ENCODE measurements at regions not wholly inside any gene's neighbourhood (a gene's known extent, or its start where the extent isn't known, plus 50 kb on each side); places are given as distances from the start of the nearest gene placed in this dataset.
"Not testable (repeated sequence)": the region's sequence is repeated elsewhere in the genome, so short reads cannot be mapped to it uniquely, and the experiment has no call there.

DNA sequence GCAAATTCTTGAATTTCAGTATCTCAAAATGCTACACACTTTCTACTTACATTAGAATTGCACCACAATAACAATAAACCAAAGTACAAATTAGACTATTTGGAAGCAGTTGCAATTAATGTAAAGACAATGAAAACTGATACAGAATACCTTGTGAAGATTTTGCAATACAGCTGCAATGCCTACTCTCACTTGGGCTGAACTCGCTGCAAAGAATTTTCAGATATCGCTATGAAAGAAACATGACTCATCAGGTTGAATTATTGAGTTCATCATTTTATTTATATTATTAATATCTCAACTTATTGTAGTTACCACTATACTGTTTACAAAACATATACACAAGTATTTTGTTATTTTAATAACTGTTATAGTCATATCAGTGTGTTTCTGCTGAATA, 108.0 kb upstream of the TMTC2 start:
- no CpG with 5 or more reads among the region's 2 CpGs for WGBS (ENCODE audit: insufficient coverage)
- Histone ChIP-seq H3K4me1 (ENCODE audit: control insufficient read depth, insufficient read depth, low read length) (no peaks in the 10 kb centered on the region), H3K27ac (ENCODE audit: low read depth, low read length) (no peak overlapping the region), H3K27me3 (ENCODE audit: control insufficient read depth, insufficient read depth, low read length) (no peaks in the 10 kb centered on the region), H3K36me3 (ENCODE audit: control insufficient read depth, insufficient read depth, low read length) (no peaks in the 10 kb centered on the region), H3K9me3 (ENCODE audit: control insufficient read depth, insufficient read depth, low read length) (no peaks in the 10 kb centered on the region), H3K4me3 (ENCODE audit: low read depth, low read length) (no peak overlapping the region)
- no peak for DNase-seq (ENCODE audit: low read depth in 4 of 6, low spot score in 6 of 6)

- Histone ChIP-seq H3K4me3 (ENCODE audit: low read depth, low read length) (no peak overlapping the region), H3K4me1 (ENCODE audit: control insufficient read depth, insufficient read depth, low read length) (no peaks in the 10 kb centered on the region), H3K36me3 (ENCODE audit: control insufficient read depth, insufficient read depth, low read length) (no peaks in the 10 kb centered on the region), H3K27me3 (ENCODE audit: control insufficient read depth, insufficient read depth, low read length) (no peaks in the 10 kb centered on the region), H3K27ac (ENCODE audit: low read depth, low read length) (no peak overlapping the region), H3K9me3 (ENCODE audit: control insufficient read depth, insufficient read depth, low read length) (no peaks in the 10 kb centered on the region)
- DNase-seq (ENCODE audit: low read depth in 4 of 6, low spot score in 6 of 6) = no peak
- no CpG with 5 or more reads among the region's 1 CpG for WGBS (ENCODE audit: insufficient coverage)
Observed at GRCh38 chr12:82583756-82584155, 103.0 kb upstream of the TMTC2 start.

DNA sequence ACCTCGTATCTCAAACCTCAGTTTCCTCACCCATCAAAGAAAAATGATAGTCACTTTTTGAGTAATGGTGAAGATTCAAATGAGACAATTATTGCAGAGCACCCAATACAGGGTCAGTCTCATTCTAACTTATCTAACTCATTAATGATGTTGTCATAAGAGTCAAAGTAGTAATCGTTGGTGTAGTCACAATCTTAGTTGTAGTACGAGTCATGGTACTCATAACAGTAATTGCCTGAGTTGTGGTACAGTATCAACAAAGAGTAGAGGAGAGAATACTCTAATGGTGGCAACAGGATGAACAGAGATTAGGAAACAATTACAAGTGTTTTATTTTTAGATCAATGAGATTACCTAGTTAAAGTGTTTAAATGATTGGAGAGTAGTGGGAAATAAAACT, 93.6 kb upstream of the TMTC2 start:
- Histone ChIP-seq H3K27me3 (ENCODE audit: control insufficient read depth, insufficient read depth, low read length) (no peaks in the 10 kb centered on the region), H3K4me3 (ENCODE audit: low read depth, low read length) (no peak overlapping the region), H3K36me3 (ENCODE audit: control insufficient read depth, insufficient read depth, low read length) (no peaks in the 10 kb centered on the region), H3K9me3 (ENCODE audit: control insufficient read depth, insufficient read depth, low read length) (peaks cover 4% of the 10 kb centered on the region), H3K27ac (ENCODE audit: low read depth, low read length) (no peak overlapping the region), H3K4me1 (ENCODE audit: control insufficient read depth, insufficient read depth, low read length) (no peaks in the 10 kb centered on the region)
- DNase-seq (ENCODE audit: low read depth in 4 of 6, low spot score in 6 of 6) = no peak
- 100% methylated on average over 2 of the region's 3 CpGs for WGBS (ENCODE audit: insufficient coverage)

DNA sequence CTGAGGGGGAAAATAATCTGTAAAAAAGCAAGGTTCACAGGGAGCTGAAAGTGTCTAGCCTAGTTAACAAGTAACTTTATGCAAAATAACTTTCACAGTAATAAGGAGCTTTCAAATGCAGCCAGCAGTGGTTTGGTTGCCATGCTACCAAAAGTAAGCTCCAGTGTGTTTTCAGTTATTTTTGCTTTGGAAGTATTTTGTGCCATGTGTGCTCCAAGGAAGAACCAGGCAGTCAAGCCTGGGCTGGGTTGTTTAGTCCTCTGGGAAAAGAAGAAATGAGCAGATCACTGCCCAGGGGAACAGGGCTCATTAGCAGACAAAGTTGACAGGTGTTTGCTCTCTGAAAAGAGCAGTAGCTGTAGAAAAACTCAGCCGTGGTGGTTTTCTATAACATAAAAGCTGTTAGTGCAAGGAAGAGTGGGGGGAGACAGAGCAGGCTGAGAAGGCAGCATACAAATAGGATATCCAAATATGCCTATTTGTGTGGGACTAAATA, 92.8 kb upstream of the TMTC2 start:
- peak; percentile 4 to 77 (median 15) for DNase-seq (ENCODE audit: low read depth in 4 of 6, low spot score in 6 of 6)
- WGBS (ENCODE audit: insufficient coverage) = 13% methylated on average over 1 of the region's 1 CpG

DNA sequence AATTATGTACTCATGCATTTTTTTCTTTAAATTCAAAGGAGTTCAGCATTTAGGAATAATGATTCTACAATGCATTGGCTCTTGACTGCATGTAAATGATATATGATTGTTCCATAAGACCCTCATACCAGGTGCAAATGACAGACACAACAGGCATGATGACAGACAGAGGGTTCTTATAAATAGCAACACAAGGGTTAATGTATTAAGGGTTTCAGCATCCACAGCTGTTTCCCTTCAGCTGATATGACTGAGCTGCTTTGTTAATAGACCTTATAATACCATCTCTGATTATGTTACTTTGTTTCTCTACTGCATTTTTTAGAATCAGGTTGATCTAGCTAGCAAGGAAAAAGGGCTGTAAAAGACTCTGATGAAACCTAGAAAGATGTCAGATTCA, 90.8 kb upstream of the TMTC2 start:
- H3K27me3 ChIP-seq (ENCODE audit: control insufficient read depth, insufficient read depth, low read length) = no peaks in the 10 kb centered on the region
- no peak for DNase-seq (ENCODE audit: low read depth in 4 of 6, low spot score in 6 of 6)
- no peaks in the 10 kb centered on the region for H3K4me1 ChIP-seq (ENCODE audit: control insufficient read depth, insufficient read depth, low read length)
- H3K27ac ChIP-seq (ENCODE audit: low read depth, low read length) = no peak overlapping the region
- H3K4me3 ChIP-seq (ENCODE audit: low read depth, low read length) = no peak overlapping the region
- no peaks in the 10 kb centered on the region for H3K36me3 ChIP-seq (ENCODE audit: control insufficient read depth, insufficient read depth, low read length)
- no peaks in the 10 kb centered on the region for H3K9me3 ChIP-seq (ENCODE audit: control insufficient read depth, insufficient read depth, low read length)

More for the DNA sequence above, 92.8 kb upstream of the TMTC2 start:
- H3K36me3 ChIP-seq (ENCODE audit: control insufficient read depth, insufficient read depth, low read length) = no peaks in the 10 kb centered on the region
- no peaks in the 10 kb centered on the region for H3K4me1 ChIP-seq (ENCODE audit: control insufficient read depth, insufficient read depth, low read length)
- H3K27me3 ChIP-seq (ENCODE audit: control insufficient read depth, insufficient read depth, low read length) = no peaks in the 10 kb centered on the region
- peaks cover 4% of the 10 kb centered on the region for H3K9me3 ChIP-seq (ENCODE audit: control insufficient read depth, insufficient read depth, low read length)
- H3K4me3 ChIP-seq (ENCODE audit: low read depth, low read length) = no peak overlapping the region
- H3K27ac ChIP-seq (ENCODE audit: low read depth, low read length) = peak overlapping the region; percentile 4

- Histone ChIP-seq H3K4me3 (ENCODE audit: low read depth, low read length) (no peak overlapping the region), H3K9me3 (ENCODE audit: control insufficient read depth, insufficient read depth, low read length) (no peaks in the 10 kb centered on the region), H3K36me3 (ENCODE audit: control insufficient read depth, insufficient read depth, low read length) (no peaks in the 10 kb centered on the region), H3K4me1 (ENCODE audit: control insufficient read depth, insufficient read depth, low read length) (no peaks in the 10 kb centered on the region), H3K27ac (ENCODE audit: low read depth, low read length) (no peak overlapping the region), H3K27me3 (ENCODE audit: control insufficient read depth, insufficient read depth, low read length) (no peaks in the 10 kb centered on the region)
- WGBS (ENCODE audit: insufficient coverage) = no CpG with 5 or more reads among the region's 1 CpG
- peak in 1 of 6 donors; percentile 2 for DNase-seq (ENCODE audit: low read depth in 4 of 6, low spot score in 6 of 6)
Observed at GRCh38 chr12:82596483-82596882, 90.2 kb upstream of the TMTC2 start.

DNA sequence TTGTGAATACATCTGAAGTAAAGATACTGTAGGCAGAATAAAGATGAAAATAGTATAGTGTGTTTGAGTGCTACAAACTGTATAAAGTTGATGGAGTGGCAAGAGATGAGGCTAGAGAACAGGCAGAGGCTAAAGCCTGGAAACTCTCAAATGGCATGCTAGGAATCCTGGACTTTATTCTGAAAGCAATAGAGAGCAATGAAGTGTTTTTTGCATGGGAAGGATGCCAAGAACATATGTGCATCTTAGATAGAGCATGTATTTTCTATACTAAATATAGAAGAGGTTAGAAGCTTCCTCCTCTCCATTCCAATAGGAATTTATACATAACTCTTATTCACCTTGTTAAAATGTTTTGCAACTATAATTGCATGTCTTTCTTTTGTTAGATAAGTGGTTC, 86.3 kb upstream of the TMTC2 start:
- Histone ChIP-seq H3K27ac (ENCODE audit: low read depth, low read length) (no peak overlapping the region), H3K9me3 (ENCODE audit: control insufficient read depth, insufficient read depth, low read length) (no peaks in the 10 kb centered on the region), H3K36me3 (ENCODE audit: control insufficient read depth, insufficient read depth, low read length) (no peaks in the 10 kb centered on the region), H3K4me3 (ENCODE audit: low read depth, low read length) (no peak overlapping the region), H3K4me1 (ENCODE audit: control insufficient read depth, insufficient read depth, low read length) (no peaks in the 10 kb centered on the region), H3K27me3 (ENCODE audit: control insufficient read depth, insufficient read depth, low read length) (no peaks in the 10 kb centered on the region)
- peak in 2 of 6 donors; percentile 4 to 18 for DNase-seq (ENCODE audit: low read depth in 4 of 6, low spot score in 6 of 6)

- DNase-seq (ENCODE audit: low read depth in 4 of 6, low spot score in 6 of 6) = not testable (repeated sequence)
Observed at GRCh38 chr12:82603647-82604046, 83.1 kb upstream of the TMTC2 start.

DNA sequence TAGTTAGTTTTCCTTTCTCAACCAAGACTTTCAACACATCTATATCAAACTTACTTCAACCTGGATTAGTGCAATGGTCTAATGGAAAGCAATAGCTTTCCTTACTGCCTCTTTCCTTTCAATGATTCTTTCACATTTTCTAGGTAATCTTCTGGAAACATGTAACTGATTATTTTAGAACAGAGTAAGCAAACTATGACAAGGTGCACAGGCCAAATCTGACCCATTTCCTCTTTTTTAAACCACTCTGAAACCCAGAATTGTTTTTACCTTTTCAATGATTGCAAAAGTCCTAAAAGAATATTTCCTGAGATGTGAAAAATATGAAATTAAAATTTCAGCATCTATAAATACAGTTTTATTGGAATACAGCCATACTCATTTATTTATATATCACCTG, 81.6 kb upstream of the TMTC2 start:
- Histone ChIP-seq H3K27ac (ENCODE audit: low read depth, low read length) (no peak overlapping the region), H3K4me3 (ENCODE audit: low read depth, low read length) (no peak overlapping the region), H3K27me3 (ENCODE audit: control insufficient read depth, insufficient read depth, low read length) (no peaks in the 10 kb centered on the region), H3K36me3 (ENCODE audit: control insufficient read depth, insufficient read depth, low read length) (no peaks in the 10 kb centered on the region), H3K4me1 (ENCODE audit: control insufficient read depth, insufficient read depth, low read length) (no peaks in the 10 kb centered on the region), H3K9me3 (ENCODE audit: control insufficient read depth, insufficient read depth, low read length) (no peaks in the 10 kb centered on the region)
- DNase-seq (ENCODE audit: low read depth in 4 of 6, low spot score in 6 of 6) = no peak

More at GRCh38 chr12:82603647-82604046, 83.1 kb upstream of the TMTC2 start:
- not testable (repeated sequence) for H3K27ac ChIP-seq (ENCODE audit: low read depth, low read length); H3K9me3 ChIP-seq (ENCODE audit: control insufficient read depth, insufficient read depth, low read length); H3K27me3 ChIP-seq (ENCODE audit: control insufficient read depth, insufficient read depth, low read length); H3K4me1 ChIP-seq (ENCODE audit: control insufficient read depth, insufficient read depth, low read length); H3K4me3 ChIP-seq (ENCODE audit: low read depth, low read length); H3K36me3 ChIP-seq (ENCODE audit: control insufficient read depth, insufficient read depth, low read length)

DNA sequence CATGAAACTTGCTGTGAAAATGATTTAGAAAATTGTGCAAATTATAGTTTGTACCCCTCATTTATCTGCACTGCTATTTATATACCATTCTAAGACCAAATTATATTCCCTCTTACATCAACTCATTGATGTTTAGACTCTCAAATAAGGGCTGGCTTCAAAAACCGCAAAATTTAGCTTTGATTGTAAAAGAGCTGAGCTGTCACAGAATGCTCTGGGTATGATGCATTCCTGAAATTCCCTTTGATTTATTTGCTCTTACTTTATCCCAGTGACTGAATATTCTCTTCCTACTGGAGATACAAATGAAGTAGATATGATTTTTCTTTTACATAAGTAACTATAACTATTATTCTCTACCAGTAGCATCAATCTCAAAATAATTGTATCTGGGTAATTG, 78.0 kb upstream of the TMTC2 start:
- H3K9me3 ChIP-seq (ENCODE audit: control insufficient read depth, insufficient read depth, low read length) = no peaks in the 10 kb centered on the region
- no peak for DNase-seq (ENCODE audit: low read depth in 4 of 6, low spot score in 6 of 6)
- no peaks in the 10 kb centered on the region for H3K27me3 ChIP-seq (ENCODE audit: control insufficient read depth, insufficient read depth, low read length)
- no CpG with 5 or more reads among the region's 1 CpG for WGBS (ENCODE audit: insufficient coverage)
- H3K27ac ChIP-seq (ENCODE audit: low read depth, low read length) = no peak overlapping the region
- H3K36me3 ChIP-seq (ENCODE audit: control insufficient read depth, insufficient read depth, low read length) = no peaks in the 10 kb centered on the region
- no peaks in the 10 kb centered on the region for H3K4me1 ChIP-seq (ENCODE audit: control insufficient read depth, insufficient read depth, low read length)
- H3K4me3 ChIP-seq (ENCODE audit: low read depth, low read length) = no peak overlapping the region

All from spinal cord (tissue), 9 donors.